ENCODE measurements at regions not wholly inside any gene's neighbourhood (a gene's known extent, or its start where the extent isn't known, plus 50 kb on each side); places are given as distances from the start of the nearest gene placed in this dataset.

- ChIA-PET POLR2A (no interaction called here), CTCF (no interaction called here), RAD21 (ENCODE audit: low non-redundant PET in 1 of 2, low total read pairs in 2 of 2, uncharacterized antibody in 2 of 2, unreplicated experiment in 2 of 2) (no interaction called here)
- H3K27ac ChIP-seq (ENCODE audit: low read depth, low read length), result no peak overlapping the region
- H3K79me2 ChIP-seq (ENCODE audit: insufficient read depth, low read length), result no peaks in the 10 kb centered on the region
- no peaks in the 10 kb centered on the region for H4K20me1 ChIP-seq (ENCODE audit: insufficient read depth)
- H2AFZ ChIP-seq (ENCODE audit: low read depth, low read length, poor library complexity, severe bottlenecking), result no peak overlapping the region
- intact Hi-C loops (cut with micrococcal nuclease), result no loop called here
- no TSS peak for BruUV-seq (replicated peaks)
- DNase-seq (ENCODE audit: low read depth, low spot score), result no peak
- H3K27me3 ChIP-seq (ENCODE audit: insufficient read depth, low read length), result peaks cover 10% of the 10 kb centered on the region; the same call in 1 of the 2 replicates
- no peaks in the 10 kb centered on the region for H3K9me2 ChIP-seq (ENCODE audit: insufficient read depth)
- peaks cover under 1 to 3% of the 10 kb centered on the region in 2 experiments; a peak in 2 of 4 replicates for H3K4me1 ChIP-seq (ENCODE audit: control insufficient read depth in 1 of 2, insufficient read depth in 2 of 2, low read length in 2 of 2)
- H3K4me3 ChIP-seq (replicated peaks in 1 of 2; ENCODE audit: low read depth in 1 of 2, low read length in 2 of 2), result no peak overlapping the region
- TF ChIP-seq ELF1 (IDR thresholded peaks at IDR 0.05; ENCODE audit: borderline replicate concordance, low read depth) (no peak), REST (IDR thresholded peaks at IDR 0.05; ENCODE audit: low read depth) (no peak), MAX (IDR thresholded peaks at IDR 0.05) (no peak), RAD21 (IDR thresholded peaks at IDR 0.05; ENCODE audit: low read depth) (no peak)
- no peaks in the 10 kb centered on the region for H3K36me3 ChIP-seq (ENCODE audit: control insufficient read depth in 1 of 2, insufficient read depth in 2 of 2, low read length in 2 of 2)
- no peaks in the 10 kb centered on the region for H3K9me3 ChIP-seq (ENCODE audit: control insufficient read depth in 1 of 2, insufficient read depth in 1 of 2, low read depth in 1 of 2, low read length in 2 of 2)
- no peak for ATAC-seq
- no peak overlapping the region for H3K9ac ChIP-seq (ENCODE audit: low read length)
- H3K4me2 ChIP-seq (ENCODE audit: low read length), result no peak overlapping the region
These were observed 93.6 kb downstream of the USP22 start for GRCh38 chr17:20948984-20949777.

Data from HCT116 (cell line).